ENCODE measurements at regions not wholly inside any gene's neighbourhood (a gene's known extent, or its start where the extent isn't known, plus 50 kb on each side); places are given as distances from the start of the nearest gene placed in this dataset.

GRCh38 chr2:234242459-234242836 is 191.9 kb downstream of the SPP2 start:
- ATAC-seq (no peak), DNase-seq (ENCODE audit: low spot score) (no peak)
- intact Hi-C loops (cut with DNase I) = no loop called here

- DNase-seq (ENCODE audit: low spot score) (no peak), ATAC-seq (no peak)
- intact Hi-C loops (cut with DNase I) = no loop called here
Observed at GRCh38 chr2:234241656-234242458, 191.4 kb downstream of the SPP2 start.

GRCh38 chr2:234240917-234241316 is 190.4 kb downstream of the SPP2 start:
- ATAC-seq (no peak), DNase-seq (ENCODE audit: low spot score) (no peak)
- intact Hi-C loops (cut with DNase I) = no loop called here

GRCh38 chr2:234235191-234235590 is 184.7 kb downstream of the SPP2 start:
- ATAC-seq (no peak), DNase-seq (ENCODE audit: low spot score) (no peak)
- intact Hi-C loops (cut with DNase I) = no loop called here

- DNase-seq (ENCODE audit: low spot score) (no peak), ATAC-seq (no peak)
- intact Hi-C loops (cut with DNase I) = no loop called here
Observed at GRCh38 chr2:234231460-234231859, 181.0 kb downstream of the SPP2 start.

- intact Hi-C loops (cut with DNase I) = no loop called here
- DNase-seq (ENCODE audit: low spot score) = no peak
Observed at GRCh38 chr2:234219046-234219310, 168.5 kb downstream of the SPP2 start.

GRCh38 chr2:234218266-234219045 is 168.0 kb downstream of the SPP2 start:
- peak; percentile 77 for ATAC-seq
- DNase-seq (ENCODE audit: low spot score) = no peak
- intact Hi-C loops (cut with DNase I) = no loop called here

More at GRCh38 chr2:234219046-234219310, 168.5 kb downstream of the SPP2 start:
- ATAC-seq = no peak

- DNase-seq (ENCODE audit: low spot score) (no peak), ATAC-seq (no peak)
- intact Hi-C loops (cut with DNase I) = no loop called here
Observed at GRCh38 chr2:234212534-234212933, 162.0 kb downstream of the SPP2 start.

GRCh38 chr2:234211797-234212196 is 161.3 kb downstream of the SPP2 start:
- no peak for ATAC-seq
- no peak for DNase-seq (ENCODE audit: low spot score)
- intact Hi-C loops (cut with DNase I) = no loop called here

GRCh38 chr2:234206738-234207137 is 156.2 kb downstream of the SPP2 start:
- DNase-seq (ENCODE audit: low spot score) (no peak), ATAC-seq (no peak)
- intact Hi-C loops (cut with DNase I) = no loop called here

- DNase-seq (ENCODE audit: low spot score) = no peak
- ATAC-seq = no peak
- intact Hi-C loops (cut with DNase I) = loop anchor here (5.0 kb wide), 1 partner anchor 617 kb away; no protein-coding TSS in a partner anchor
Observed at GRCh38 chr2:234204480-234204879, 154.0 kb downstream of the SPP2 start.

- peak; percentile 90 for ATAC-seq
- no peak for DNase-seq (ENCODE audit: low spot score)
- intact Hi-C loops (cut with DNase I) = loop anchor here (5.0 kb wide), 1 partner anchor 616 kb away; no protein-coding TSS in a partner anchor
Observed at GRCh38 chr2:234203135-234203984, 152.9 kb downstream of the SPP2 start.

GRCh38 chr2:234202601-234203000 is 152.1 kb downstream of the SPP2 start:
- no peak for ATAC-seq
- intact Hi-C loops (cut with DNase I) = loop anchor here (1.0 to 5.0 kb wide), 2 partner anchors 17 to 615 kb away; no protein-coding TSS in a partner anchor
- no peak for DNase-seq (ENCODE audit: low spot score)

GRCh38 chr2:234199996-234200395 is 149.5 kb downstream of the SPP2 start:
- no peak for DNase-seq (ENCODE audit: low spot score)
- intact Hi-C loops (cut with DNase I) = loop anchor here (5.0 kb wide), 1 partner anchor 613 kb away; no protein-coding TSS in a partner anchor
- ATAC-seq = no peak

- intact Hi-C loops (cut with DNase I) = no loop called here
- ATAC-seq (no peak), DNase-seq (ENCODE audit: low spot score) (no peak)
Observed at GRCh38 chr2:234198976-234199375, 148.5 kb downstream of the SPP2 start.

- no peak for DNase-seq (ENCODE audit: low spot score)
- intact Hi-C loops (cut with DNase I) = no loop called here
- no peak for ATAC-seq
Observed at GRCh38 chr2:234195516-234195915, 145.0 kb downstream of the SPP2 start.

GRCh38 chr2:234193977-234194563 is 143.6 kb downstream of the SPP2 start:
- DNase-seq (ENCODE audit: low spot score) (no peak), ATAC-seq (no peak)
- intact Hi-C loops (cut with DNase I) = no loop called here

- DNase-seq (ENCODE audit: low spot score) = no peak
- no peak for ATAC-seq
- intact Hi-C loops (cut with DNase I) = no loop called here
Observed at GRCh38 chr2:234191819-234192407, 141.4 kb downstream of the SPP2 start.

GRCh38 chr2:234189786-234190300 is 139.3 kb downstream of the SPP2 start:
- DNase-seq (ENCODE audit: low spot score) = no peak
- ATAC-seq = no peak
- intact Hi-C loops (cut with DNase I) = no loop called here

Measured in sciatic nerve (tissue), 2 donors.